Kasumi-1 (cell line): ENCODE measurements at regions not wholly inside any gene's neighbourhood (a gene's known extent, or its start where the extent isn't known, plus 50 kb on each side); places are given as distances from the start of the nearest gene placed in this dataset.

Source experiments
- DNase-seq, 2 experiments: peaks; one replicate each; lab custom pipeline; 2025; lab: John Stamatoyannopoulos, UW

DNA sequence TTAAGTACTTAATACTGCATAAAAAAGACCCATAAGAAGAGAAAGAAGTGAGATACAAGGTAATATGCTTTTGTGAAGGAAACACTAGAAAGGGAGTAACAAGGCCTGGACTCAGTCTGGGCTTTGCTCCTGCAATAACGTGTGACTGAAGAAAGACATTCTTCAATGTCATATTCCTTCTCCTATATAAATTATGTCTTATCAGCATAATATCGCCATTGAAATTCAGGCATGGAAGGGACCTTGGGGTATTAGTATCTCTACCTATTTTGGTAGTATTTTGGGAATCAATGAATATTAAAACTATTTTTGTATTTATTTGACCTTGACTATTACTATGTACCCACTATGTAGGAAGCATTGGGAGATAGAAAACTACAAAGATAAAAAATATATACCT is 62.2 kb upstream of the GIMD1 start:
- DNase-seq: no peak

DNA sequence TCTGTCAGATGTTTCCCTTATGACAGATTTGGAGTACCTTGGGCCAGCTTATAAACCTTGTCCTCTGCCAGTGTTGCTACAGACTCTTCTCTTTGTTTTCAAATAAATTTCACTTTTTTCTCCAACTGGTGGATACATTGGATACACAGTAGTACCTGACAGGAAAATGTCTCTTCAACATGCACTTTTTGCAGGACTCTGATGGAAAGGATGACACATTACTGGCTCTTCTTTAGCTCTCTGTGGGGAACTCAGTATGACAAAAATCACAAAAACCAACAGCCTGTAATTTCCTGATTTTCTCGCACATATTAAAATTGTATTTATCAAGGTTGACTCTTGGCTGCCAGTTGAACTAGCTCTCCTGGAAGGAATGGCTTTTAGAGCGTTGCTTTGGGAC is 61.3 kb upstream of the GIMD1 start:
- no peak for DNase-seq

DNA sequence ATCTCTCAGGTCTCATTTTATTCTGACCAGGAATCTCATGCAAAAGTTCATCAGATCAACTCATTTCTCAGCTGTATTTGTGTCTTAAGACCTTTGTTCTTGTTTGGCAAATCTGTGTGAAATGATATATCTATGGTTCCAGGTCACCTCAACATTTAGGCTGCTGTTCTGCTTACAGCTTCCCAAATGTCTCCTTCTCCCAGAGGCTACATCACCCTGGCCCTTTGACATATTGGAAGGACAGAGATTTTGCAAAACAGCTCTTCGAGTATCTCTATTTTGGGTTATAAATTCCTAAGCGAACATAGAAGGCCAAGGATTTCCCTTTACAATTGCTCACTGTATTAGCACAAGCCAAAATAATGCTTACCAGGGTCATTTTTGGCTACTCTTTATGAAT is 57.5 kb upstream of the GIMD1 start:
- DNase-seq: no peak

DNA sequence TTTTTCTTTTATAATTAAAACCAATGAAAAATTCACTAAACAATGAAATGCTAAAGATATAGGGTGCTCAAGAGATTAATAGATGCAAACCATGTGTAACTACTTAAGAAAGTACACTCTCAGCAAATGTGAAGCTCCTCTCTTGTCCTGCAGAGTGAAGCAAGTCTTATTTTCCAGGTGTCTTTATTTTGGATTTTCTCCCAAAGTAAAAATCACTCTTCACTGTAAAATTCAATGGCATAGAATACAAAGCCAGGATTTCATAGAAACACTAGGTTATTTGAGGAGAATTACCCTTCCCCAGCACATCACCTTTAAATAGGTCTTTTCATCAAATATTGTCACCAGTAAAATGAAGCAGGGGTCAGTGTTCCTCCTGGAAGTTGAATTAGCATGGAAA is 57.0 kb upstream of the GIMD1 start:
- no peak for DNase-seq

DNA sequence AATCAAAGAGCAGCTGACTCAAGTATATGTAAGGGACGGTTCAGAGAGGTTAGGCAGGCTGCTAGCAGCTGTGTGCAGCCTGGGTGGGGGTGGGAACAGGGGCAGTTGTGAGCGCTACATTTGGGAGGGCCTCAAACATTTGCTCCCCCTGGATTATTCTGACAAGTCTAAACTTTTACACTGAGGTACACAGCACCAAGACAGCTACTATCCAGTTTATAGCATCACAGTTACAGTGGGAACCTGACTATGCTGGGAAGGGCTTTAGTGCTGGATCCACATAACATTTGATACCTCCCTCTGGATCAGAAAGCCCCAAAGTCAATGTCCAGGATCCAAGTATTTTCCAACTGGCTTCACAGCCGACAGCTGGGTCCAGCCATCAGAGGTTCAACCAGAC is 55.8 kb upstream of the GIMD1 start:
- no peak for DNase-seq

DNA sequence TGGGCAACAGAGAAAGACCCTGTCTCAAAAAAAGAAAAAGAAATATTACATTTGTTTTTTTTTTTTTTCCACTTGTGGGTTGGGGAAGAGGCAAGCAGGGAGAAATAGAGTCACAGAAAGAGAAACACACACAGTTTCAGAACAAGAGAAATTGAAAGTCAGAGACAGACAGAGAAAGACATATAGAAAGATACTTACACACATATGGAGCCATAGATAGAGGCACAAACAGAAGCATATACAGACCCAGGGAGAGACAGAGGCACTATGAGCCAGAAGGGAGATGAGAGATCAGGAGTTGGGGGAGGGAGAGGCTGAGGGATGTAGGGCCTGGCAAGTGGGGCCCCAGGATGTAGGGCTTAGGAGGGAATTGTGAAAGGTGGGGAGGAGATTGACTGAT is 55.2 kb upstream of the GIMD1 start:
- DNase-seq: no peak

DNA sequence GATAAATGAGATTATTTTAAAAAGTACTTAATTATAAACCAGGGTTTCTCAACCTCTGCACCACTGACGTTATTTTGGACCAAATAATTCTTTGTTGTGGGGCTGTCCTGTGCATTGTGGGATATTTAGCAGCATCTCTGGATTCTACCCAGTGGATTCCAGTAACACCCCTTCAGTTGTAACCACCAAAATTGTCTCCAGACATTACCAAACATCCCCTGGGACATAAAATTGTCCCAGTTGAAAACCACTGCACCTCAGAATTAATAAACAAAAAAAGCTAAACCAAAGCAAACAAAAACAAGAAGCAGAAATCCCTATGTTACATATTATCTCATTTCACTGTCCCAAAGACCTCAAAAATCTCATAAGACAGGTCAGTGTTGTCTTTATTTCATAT is 54.2 kb upstream of the GIMD1 start:
- DNase-seq: no peak

DNA sequence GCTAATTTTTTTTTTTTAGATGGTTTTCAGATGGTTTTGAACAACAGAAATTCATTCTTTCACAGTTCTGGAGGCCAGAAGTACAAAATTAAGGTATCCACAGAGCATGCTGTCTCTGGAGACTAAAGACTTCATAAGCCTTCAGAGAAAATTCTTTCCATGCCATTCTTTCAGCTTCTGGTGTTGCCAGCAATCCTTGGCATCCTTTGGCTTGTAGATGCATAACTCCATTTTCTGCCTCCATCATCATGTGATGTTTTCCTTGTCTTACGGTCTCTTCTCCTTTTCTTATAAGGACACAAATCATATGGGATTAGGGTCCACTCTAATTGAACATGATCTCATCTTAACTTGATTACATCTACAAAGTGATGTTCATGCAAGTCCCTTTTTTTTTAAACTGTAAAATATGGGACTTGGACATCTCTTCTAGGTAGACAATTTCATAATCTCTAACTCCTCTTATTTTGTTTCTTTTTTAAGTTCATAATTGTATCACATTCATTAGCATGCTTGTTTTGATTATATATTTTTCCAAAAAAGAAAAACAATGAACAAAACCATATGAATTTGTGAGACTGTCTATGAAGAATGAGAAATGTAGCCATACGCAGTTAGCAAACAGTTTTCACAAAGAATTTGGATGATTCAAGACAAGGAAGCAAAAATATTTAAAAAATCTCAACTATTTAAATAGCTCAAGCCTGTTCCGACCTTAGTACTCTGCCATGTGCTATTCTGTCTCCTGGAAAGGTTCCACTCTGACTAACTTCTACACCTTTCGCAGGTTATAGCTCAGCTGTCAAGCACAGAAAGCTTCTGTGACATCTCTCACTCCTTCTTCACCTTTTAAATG is 53.1 kb upstream of the GIMD1 start:
- no peak for DNase-seq

DNA sequence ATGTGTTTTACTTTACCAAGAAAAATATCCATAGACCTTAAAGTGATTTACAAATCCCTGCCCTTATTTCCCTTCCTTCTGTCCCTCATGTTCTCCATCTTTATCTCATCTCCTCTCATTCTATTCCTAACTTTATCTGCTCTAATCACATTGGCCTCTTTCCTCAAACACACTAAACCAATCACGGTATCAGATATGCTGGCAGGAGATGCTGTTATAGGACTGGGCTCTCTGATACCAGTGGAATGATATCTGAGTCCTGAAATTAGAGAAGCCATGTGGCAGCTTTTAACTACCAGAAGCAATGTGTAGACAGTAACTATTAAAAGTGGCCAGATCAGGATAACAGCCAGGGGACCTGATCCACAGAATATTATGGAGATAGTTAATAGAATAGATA is 49.9 kb upstream of the GIMD1 start:
- no peak for DNase-seq
